GM21390 (cell line): ENCODE measurements at regions not wholly inside any gene's neighbourhood (a gene's known extent, or its start where the extent isn't known, plus 50 kb on each side); places are given as distances from the start of the nearest gene placed in this dataset.
"Not testable (repeated sequence)": the region's sequence is repeated elsewhere in the genome, so short reads cannot be mapped to it uniquely, and the experiment has no call there.

ENCODE experiments used
- ATAC-seq: cut with Tn5 transposase; IDR thresholded peaks from one replicate; pipeline ENCODE4 v1.9.1; 2021; ENCODE audit not compliant: unreplicated experiment

GRCh38 chr6:134585517-134585873 lies 267.6 kb upstream of the SGK1 start:
- no peak for ATAC-seq

- no peak for ATAC-seq
These were observed 267.1 kb upstream of the SGK1 start for GRCh38 chr6:134584847-134585516.

- no peak for ATAC-seq
These were observed 260.1 kb upstream of the SGK1 start for GRCh38 chr6:134577998-134578397.

GRCh38 chr6:134575221-134575620 lies 257.3 kb upstream of the SGK1 start:
- ATAC-seq: no peak

DNA sequence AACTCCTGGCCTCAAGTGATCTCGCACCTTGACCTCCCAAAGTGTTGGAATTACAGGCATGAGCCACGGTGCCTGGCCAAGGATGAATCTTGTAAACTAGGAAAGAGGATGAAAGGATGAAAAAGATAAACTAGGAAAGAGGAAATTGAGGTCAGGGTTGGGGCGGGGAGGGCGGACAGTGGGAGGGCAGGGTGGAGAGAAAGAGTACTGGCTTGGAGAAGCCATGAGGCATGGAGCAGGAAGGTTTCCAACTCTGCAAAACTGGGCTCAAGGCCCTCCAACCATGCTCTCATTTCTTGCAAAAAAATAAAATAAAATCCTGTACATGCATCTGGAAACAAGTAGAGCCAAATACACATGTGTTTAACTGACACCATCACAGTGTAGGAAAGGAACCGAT lies 256.6 kb upstream of the SGK1 start:
- ATAC-seq: no peak

GRCh38 chr6:134569996-134570395 lies 252.1 kb upstream of the SGK1 start:
- not testable (repeated sequence) for ATAC-seq

GRCh38 chr6:134564705-134565104 lies 246.8 kb upstream of the SGK1 start:
- no peak for ATAC-seq

GRCh38 chr6:134560019-134560418 lies 242.1 kb upstream of the SGK1 start:
- no peak for ATAC-seq

DNA sequence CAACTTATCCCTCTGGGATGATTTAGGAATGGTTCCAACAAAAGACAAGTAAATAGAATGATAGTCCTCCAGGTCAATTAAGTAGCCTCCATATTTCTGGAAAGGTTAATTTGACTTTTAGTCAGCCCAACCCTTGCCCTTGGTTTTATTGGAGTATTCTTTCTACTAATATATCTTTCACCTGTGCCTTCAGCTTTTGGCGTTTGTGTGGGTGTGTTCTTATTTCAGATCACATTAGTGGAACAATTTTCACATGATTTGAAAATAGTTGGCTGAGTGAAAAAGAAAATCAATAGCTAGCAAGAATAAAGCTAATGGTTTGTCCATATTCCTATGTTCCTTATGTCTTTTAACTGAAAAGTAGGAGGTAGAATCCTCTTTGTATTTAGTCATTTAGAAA lies 239.6 kb upstream of the SGK1 start:
- ATAC-seq: no peak

- no peak for ATAC-seq
These were observed 237.8 kb upstream of the SGK1 start for GRCh38 chr6:134555672-134556071.

DNA sequence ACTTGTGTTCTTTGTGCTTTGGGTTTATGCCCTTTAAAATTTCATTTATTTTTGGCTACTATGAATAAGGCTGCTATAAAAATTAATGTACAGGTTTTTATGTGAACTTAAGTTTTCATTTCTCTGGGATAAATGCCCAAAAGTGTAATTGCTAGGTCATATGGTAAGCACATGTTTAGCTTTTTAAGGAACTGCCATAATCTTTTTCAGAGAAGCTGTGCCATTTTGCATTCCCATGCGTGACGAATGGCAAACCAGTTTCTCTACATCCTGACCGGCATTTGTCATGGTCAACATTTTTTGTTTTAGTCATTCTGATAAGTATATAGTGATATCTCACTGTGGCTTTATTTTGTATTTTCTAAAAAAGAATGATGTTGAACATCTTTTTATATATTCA lies 236.0 kb upstream of the SGK1 start:
- no peak for ATAC-seq

GRCh38 chr6:134551245-134551960 lies 233.5 kb upstream of the SGK1 start:
- no peak for ATAC-seq

GRCh38 chr6:134550604-134551003 lies 232.7 kb upstream of the SGK1 start:
- ATAC-seq: no peak

- ATAC-seq: no peak
These were observed 231.9 kb upstream of the SGK1 start for GRCh38 chr6:134549854-134550253.

GRCh38 chr6:134546962-134547645 lies 229.2 kb upstream of the SGK1 start:
- no peak for ATAC-seq

- no peak for ATAC-seq
These were observed 226.8 kb upstream of the SGK1 start for GRCh38 chr6:134544737-134545136.

DNA sequence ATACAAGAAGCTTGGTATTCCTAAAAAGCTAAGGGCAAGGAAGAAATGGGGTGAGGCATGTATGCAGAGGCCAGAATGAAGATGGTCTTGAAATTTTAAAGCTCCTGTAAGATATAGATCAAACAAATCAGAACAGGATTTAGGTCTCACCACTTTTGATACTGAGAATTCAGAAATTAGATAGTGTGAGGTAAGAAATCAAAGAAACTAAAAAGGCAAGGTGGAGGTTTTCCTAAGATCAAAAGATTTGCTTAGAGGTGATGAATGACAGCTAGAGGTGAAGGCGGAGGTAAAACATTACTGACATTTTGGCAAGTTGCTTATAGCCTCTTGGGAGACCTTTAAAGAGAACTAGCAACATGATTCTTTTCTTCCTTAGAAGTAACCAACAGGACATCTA lies 225.2 kb upstream of the SGK1 start:
- ATAC-seq: no peak

DNA sequence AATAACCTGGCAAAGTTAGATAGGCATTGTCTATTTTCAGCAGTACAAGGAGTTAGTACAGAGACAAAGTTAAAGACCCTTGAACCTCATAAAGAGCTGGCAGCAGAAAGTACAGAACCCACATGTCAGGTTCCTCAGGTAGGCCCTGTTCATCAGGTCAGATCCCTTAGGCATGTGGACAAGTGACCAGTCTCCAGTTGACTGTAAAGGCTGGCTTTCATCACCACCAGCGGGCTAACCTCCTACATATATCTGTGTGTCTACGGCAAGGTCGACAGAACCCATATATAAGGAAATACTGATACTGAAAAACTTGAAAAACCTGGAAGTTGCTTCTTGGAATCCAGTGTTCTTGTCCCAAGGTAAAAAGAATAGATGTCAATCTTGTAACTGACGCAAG lies 223.1 kb upstream of the SGK1 start:
- ATAC-seq: no peak

GRCh38 chr6:134539865-134540323 lies 222.0 kb upstream of the SGK1 start:
- no peak for ATAC-seq

GRCh38 chr6:134537765-134538164 lies 219.9 kb upstream of the SGK1 start:
- ATAC-seq: not testable (repeated sequence)

DNA sequence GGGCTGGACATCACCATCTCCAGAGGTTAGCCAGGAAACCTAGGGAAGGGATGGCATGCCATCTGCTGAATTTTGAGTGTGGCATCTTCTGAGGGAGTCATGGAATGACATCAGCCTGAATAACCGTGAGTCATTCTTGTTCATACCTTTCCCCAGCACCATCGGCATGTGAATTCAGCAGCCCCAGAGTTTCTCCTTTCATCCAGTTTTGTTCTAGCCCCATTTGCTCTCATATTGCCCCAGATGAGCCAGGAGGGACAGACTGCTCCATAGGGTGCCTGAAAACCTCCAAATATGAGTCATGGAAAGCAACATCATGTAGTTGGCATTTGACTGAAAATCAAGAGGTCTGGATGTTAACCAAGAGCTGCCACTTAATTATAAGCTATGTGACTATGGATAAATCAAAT lies 219.2 kb upstream of the SGK1 start:
- no peak for ATAC-seq

GRCh38 chr6:134535831-134536230 lies 217.9 kb upstream of the SGK1 start:
- ATAC-seq: no peak
